ENCODE measurements at regions not wholly inside any gene's neighbourhood (a gene's known extent, or its start where the extent isn't known, plus 50 kb on each side); places are given as distances from the start of the nearest gene placed in this dataset.

GRCh38 chr1:72521659-72522058 is 239.3 kb upstream of the NEGR1 start:
- no peaks in the 10 kb centered on the region for H3K27me3 ChIP-seq (ENCODE audit: control insufficient read depth, insufficient read depth, low read length)
- H3K27ac Mint-ChIP-seq = no peak overlapping the region
- no peaks in the 10 kb centered on the region for H3K9me3 ChIP-seq (ENCODE audit: control insufficient read depth, insufficient read depth, low read length)
- TF ChIP-seq CTCF (IDR thresholded peaks at IDR 0.05) = no peak
- no peaks in the 10 kb centered on the region for H3K4me1 ChIP-seq (ENCODE audit: control insufficient read depth, insufficient read depth, low read length)
- no peak overlapping the region for H3K4me3 Mint-ChIP-seq
- intact Hi-C loops (cut with micrococcal nuclease) = no loop called here
- WGBS (ENCODE audit: insufficient coverage) = 92% methylated on average over 2 of the region's 2 CpGs
- H3K27me3 Mint-ChIP-seq (ENCODE audit: low read depth in 2 of 2) = no peaks in the 10 kb centered on the region
- H3K27ac ChIP-seq (ENCODE audit: low read length) = no peak overlapping the region
- no peaks in the 10 kb centered on the region for H3K36me3 ChIP-seq (ENCODE audit: control insufficient read depth, insufficient read depth, low read length)
- ATAC-seq = no peak
- no peak overlapping the region for H3K4me3 ChIP-seq (ENCODE audit: low read length)
- H3K9me3 Mint-ChIP-seq = peaks cover 4 to 6% of the 10 kb centered on the region in 2 donors
- no peaks in the 10 kb centered on the region for H3K4me1 Mint-ChIP-seq
- H3K36me3 Mint-ChIP-seq = no peaks in the 10 kb centered on the region
- DNase-seq = no peak

- WGBS (ENCODE audit: insufficient coverage) = 100% methylated on average over 1 of the region's 2 CpGs
- no peaks in the 10 kb centered on the region for H3K4me1 Mint-ChIP-seq
- H3K4me1 ChIP-seq (ENCODE audit: control insufficient read depth, insufficient read depth, low read length) = no peaks in the 10 kb centered on the region
- no peak for TF ChIP-seq CTCF (IDR thresholded peaks at IDR 0.05)
- no peaks in the 10 kb centered on the region for H3K9me3 ChIP-seq (ENCODE audit: control insufficient read depth, insufficient read depth, low read length)
- no peak overlapping the region for H3K27ac Mint-ChIP-seq
- ATAC-seq (no peak), DNase-seq (no peak)
- intact Hi-C loops (cut with micrococcal nuclease) = no loop called here
- no peak overlapping the region for H3K4me3 Mint-ChIP-seq
- H3K27me3 Mint-ChIP-seq (ENCODE audit: low read depth in 2 of 2) = no peaks in the 10 kb centered on the region
- no peak overlapping the region for H3K4me3 ChIP-seq (ENCODE audit: low read length)
- H3K9me3 Mint-ChIP-seq = peaks cover 0 to 5% of the 10 kb centered on the region in 2 donors
- no peaks in the 10 kb centered on the region for H3K27me3 ChIP-seq (ENCODE audit: control insufficient read depth, insufficient read depth, low read length)
- no peaks in the 10 kb centered on the region for H3K36me3 Mint-ChIP-seq
- no peaks in the 10 kb centered on the region for H3K36me3 ChIP-seq (ENCODE audit: control insufficient read depth, insufficient read depth, low read length)
- H3K27ac ChIP-seq (ENCODE audit: low read length) = no peak overlapping the region
Observed at GRCh38 chr1:72516826-72517225, 234.5 kb upstream of the NEGR1 start.

- WGBS (ENCODE audit: insufficient coverage) = 93% methylated on average over 4 of the region's 4 CpGs
- no peak for TF ChIP-seq CTCF (IDR thresholded peaks at IDR 0.05)
- no peak overlapping the region for H3K27ac Mint-ChIP-seq
- Histone ChIP-seq H3K27ac (ENCODE audit: low read length) (no peak overlapping the region), H3K4me1 (ENCODE audit: control insufficient read depth, insufficient read depth, low read length) (no peaks in the 10 kb centered on the region), H3K9me3 (ENCODE audit: control insufficient read depth, insufficient read depth, low read length) (no peaks in the 10 kb centered on the region), H3K4me3 (ENCODE audit: low read length) (no peak overlapping the region), H3K27me3 (ENCODE audit: control insufficient read depth, insufficient read depth, low read length) (no peaks in the 10 kb centered on the region), H3K36me3 (ENCODE audit: control insufficient read depth, insufficient read depth, low read length) (no peaks in the 10 kb centered on the region)
- peaks cover 0 to 5% of the 10 kb centered on the region in 2 donors for H3K9me3 Mint-ChIP-seq
- no peak for DNase-seq
- H3K4me3 Mint-ChIP-seq = no peak overlapping the region
- ATAC-seq = no peak
- no peaks in the 10 kb centered on the region for H3K4me1 Mint-ChIP-seq
- intact Hi-C loops (cut with micrococcal nuclease) = no loop called here
- H3K27me3 Mint-ChIP-seq (ENCODE audit: low read depth in 2 of 2) = no peaks in the 10 kb centered on the region
- H3K36me3 Mint-ChIP-seq = no peaks in the 10 kb centered on the region
Observed at GRCh38 chr1:72516264-72516663, 233.9 kb upstream of the NEGR1 start.

- intact Hi-C loops (cut with micrococcal nuclease) = no loop called here
- WGBS (ENCODE audit: insufficient coverage) = 90% methylated on average over 5 of the region's 5 CpGs
- no peaks in the 10 kb centered on the region for H3K27me3 Mint-ChIP-seq (ENCODE audit: low read depth in 2 of 2)
- H3K36me3 Mint-ChIP-seq = no peaks in the 10 kb centered on the region
- TF ChIP-seq CTCF (IDR thresholded peaks at IDR 0.05) = no peak
- DNase-seq = no peak
- Histone ChIP-seq H3K9me3 (ENCODE audit: control insufficient read depth, insufficient read depth, low read length) (no peaks in the 10 kb centered on the region), H3K36me3 (ENCODE audit: control insufficient read depth, insufficient read depth, low read length) (no peaks in the 10 kb centered on the region), H3K4me1 (ENCODE audit: control insufficient read depth, insufficient read depth, low read length) (no peaks in the 10 kb centered on the region), H3K27ac (ENCODE audit: low read length) (no peak overlapping the region), H3K27me3 (ENCODE audit: control insufficient read depth, insufficient read depth, low read length) (no peaks in the 10 kb centered on the region), H3K4me3 (ENCODE audit: low read length) (no peak overlapping the region)
- no peak overlapping the region for H3K4me3 Mint-ChIP-seq
- H3K27ac Mint-ChIP-seq = no peak overlapping the region
- no peaks in the 10 kb centered on the region for H3K4me1 Mint-ChIP-seq
- no peak for ATAC-seq
- H3K9me3 Mint-ChIP-seq = peaks cover 8 to 10% of the 10 kb centered on the region in 2 donors
Observed at GRCh38 chr1:72498371-72498770, 216.0 kb upstream of the NEGR1 start.

All from natural killer cell (primary cell).